ENCODE measurements at regions not wholly inside any gene's neighbourhood (a gene's known extent, or its start where the extent isn't known, plus 50 kb on each side); places are given as distances from the start of the nearest gene placed in this dataset.

GRCh38 chr9:107639426-107639825, 149.9 kb upstream of the KLF4 start:
- Histone ChIP-seq H3K27me3 (ENCODE audit: control insufficient read depth, insufficient read depth, low read length) (no peaks in the 10 kb centered on the region), H3K9me3 (ENCODE audit: control insufficient read depth, low read length) (no peaks in the 10 kb centered on the region), H3K36me3 (ENCODE audit: control insufficient read depth, insufficient read depth, low read length) (no peaks in the 10 kb centered on the region), H3K9ac (ENCODE audit: low read length) (no peak overlapping the region), H3K4me1 (ENCODE audit: control insufficient read depth, insufficient read depth, low read length) (peaks cover 25% of the 10 kb centered on the region), H3K4me3 (ENCODE audit: low read length) (no peak overlapping the region)

DNA sequence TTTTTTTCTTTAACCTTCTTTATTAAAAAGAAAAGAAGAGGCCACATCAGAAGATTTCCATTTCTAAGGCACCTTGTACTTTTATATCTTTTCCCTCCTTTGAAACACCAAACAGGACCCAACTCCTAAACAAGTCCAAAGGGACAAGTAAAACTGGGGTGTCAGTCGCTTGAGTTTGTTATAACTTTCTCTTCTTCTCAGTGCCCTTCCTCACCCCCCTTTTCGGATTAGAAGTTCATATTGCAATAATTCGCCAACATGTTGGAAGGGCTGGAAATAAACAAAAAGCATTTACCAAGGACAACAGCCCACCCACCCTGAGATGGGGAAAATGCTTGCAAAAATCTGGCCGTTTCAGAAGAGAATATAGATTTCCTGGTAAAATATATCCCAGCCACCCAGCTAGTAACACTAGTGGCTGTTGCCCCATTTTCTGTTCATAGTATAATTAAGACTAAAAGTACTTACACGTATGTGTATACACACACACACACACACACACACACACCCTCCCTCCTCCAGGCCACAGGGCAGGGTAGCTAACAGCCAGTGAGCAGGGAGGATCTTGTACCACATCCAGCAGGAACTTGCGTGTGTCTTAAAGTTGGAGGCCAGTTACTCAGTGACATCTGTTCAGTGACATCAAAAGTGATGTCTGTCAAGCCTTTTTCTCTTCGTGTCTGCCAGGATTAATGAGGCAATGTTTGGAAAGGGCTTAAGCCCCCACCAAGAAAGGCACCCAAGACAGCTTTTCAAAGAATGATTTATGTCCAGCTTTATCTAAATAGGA, 149.1 kb upstream of the KLF4 start:
- H3K9me3 ChIP-seq (ENCODE audit: control insufficient read depth, low read length) = no peaks in the 10 kb centered on the region
- peak overlapping the region; percentile 23 for H3K4me3 ChIP-seq (ENCODE audit: low read length)
- H3K36me3 ChIP-seq (ENCODE audit: control insufficient read depth, insufficient read depth, low read length) = no peaks in the 10 kb centered on the region
- H3K27me3 ChIP-seq (ENCODE audit: control insufficient read depth, insufficient read depth, low read length) = no peaks in the 10 kb centered on the region
- peak overlapping the region; percentile 71 for H3K9ac ChIP-seq (ENCODE audit: low read length)
- peaks cover 27% of the 10 kb centered on the region for H3K4me1 ChIP-seq (ENCODE audit: control insufficient read depth, insufficient read depth, low read length)

DNA sequence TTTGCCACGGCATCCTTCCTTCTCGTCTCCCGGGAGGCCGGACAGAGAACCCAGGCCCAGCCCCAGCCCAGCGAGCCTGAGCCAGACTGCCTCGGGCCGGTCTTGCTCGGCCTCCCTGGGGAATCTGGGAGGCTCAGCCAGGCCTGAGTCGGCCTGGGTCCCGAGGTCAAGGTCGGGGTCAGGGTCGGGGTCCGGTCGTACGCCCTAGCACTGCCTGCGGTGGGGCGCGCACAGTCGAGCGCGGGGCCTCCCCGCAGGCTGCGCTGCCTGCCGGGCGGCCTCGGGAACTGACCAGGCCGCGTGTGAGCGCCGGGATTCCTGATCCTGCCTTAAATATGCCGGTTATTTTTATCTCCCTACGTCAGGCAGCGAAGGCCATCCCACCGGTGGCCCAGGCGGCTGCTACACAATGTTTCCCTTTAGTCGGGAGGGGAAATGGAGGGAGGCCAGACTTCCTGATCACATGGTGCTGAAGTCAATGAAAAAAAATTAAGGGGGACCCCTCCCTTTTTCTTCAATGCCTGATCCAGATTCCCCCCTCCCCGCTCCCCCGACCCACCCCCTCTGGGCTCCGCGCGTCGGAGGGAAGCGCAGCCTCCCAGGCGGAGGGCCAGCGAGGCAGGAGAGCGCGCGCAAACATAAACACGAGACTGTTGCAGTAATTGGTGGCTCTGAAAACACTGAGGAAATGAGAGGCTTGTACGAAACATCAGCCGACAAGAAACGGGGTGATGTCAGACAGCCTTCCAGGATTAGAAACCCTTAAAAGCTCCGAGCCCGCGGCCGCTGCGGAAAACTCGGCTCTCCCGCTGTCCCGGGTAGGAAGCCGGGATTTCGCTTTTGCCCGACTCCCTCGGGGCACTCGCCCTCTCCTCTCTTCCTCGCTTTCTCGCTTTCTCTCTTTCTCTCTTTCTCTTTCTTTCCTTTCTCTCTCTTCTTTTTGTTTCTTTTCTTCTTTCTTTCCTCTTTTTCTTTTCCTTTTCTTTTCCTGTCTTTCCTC, 148.2 kb upstream of the KLF4 start:
- Histone ChIP-seq H3K9me3 (ENCODE audit: control insufficient read depth, low read length) (no peaks in the 10 kb centered on the region), H3K9ac (ENCODE audit: low read length) (peak overlapping the region; percentile 71), H3K27me3 (ENCODE audit: control insufficient read depth, insufficient read depth, low read length) (no peaks in the 10 kb centered on the region), H3K4me3 (ENCODE audit: low read length) (no peak overlapping the region), H3K36me3 (ENCODE audit: control insufficient read depth, insufficient read depth, low read length) (no peaks in the 10 kb centered on the region), H3K4me1 (ENCODE audit: control insufficient read depth, insufficient read depth, low read length) (peaks cover 35% of the 10 kb centered on the region)

DNA sequence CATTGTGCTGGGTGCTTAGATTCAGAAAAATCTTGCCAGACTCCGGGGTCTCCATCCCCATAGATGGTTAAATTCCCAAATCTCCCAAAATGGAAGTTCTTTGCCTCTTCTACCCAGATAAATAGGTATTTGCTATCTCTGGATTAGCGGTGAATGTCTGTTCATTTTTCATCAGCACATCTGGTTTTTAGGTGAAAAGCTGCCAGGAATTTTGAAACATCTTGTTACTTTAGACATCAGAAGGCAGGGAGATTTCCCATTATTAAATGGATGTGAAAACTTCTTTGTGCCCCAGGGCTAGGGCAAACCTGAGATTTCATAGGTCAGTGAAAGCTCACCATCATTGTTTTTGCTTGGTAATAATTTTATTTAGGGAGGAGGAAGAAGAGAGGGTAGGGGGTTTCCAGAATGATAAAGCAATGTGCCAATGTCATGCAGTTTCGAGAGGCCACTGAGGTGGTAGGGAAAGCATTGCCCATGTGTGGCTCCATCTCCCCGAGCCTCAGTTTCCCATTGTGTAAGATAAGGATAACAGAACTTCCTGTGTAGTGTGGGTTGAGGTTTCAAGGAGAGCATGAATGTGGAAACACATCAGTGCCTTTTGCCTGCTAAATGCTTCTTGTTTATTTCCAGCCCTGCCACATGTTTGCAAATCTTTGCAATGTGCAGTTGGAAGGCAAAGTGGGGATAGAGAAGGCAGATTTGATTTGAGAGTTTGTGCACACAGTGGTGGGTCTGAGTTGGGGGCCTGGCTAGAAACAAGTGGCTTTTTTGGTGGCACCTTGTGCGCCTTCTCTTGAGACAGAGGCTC, 147.2 kb upstream of the KLF4 start:
- peak overlapping the region; percentile 71 for H3K9ac ChIP-seq (ENCODE audit: low read length)
- peaks cover 35% of the 10 kb centered on the region for H3K4me1 ChIP-seq (ENCODE audit: control insufficient read depth, insufficient read depth, low read length)
- H3K27me3 ChIP-seq (ENCODE audit: control insufficient read depth, insufficient read depth, low read length) = no peaks in the 10 kb centered on the region
- H3K4me3 ChIP-seq (ENCODE audit: low read length) = no peak overlapping the region
- H3K9me3 ChIP-seq (ENCODE audit: control insufficient read depth, low read length) = no peaks in the 10 kb centered on the region
- H3K36me3 ChIP-seq (ENCODE audit: control insufficient read depth, insufficient read depth, low read length) = no peaks in the 10 kb centered on the region

DNA sequence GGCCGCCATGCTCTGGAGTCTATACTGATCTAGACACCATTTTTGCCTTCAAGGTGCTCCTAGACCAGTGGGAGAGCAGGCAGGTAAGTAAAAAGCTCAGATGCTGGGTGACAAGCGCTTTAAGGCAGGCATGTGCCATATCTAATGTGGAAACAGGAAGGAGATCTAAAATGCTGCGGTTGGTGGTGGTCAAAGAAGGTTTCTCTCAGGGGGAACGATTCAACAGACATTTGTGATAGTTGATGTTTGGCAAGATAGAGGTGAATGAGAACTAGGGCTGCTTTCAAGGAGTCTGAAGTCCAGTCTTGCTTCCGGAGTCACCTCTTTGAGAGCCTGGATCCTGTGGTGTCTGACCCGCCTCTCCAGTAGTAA, 146.2 kb upstream of the KLF4 start:
- no peak overlapping the region for H3K9ac ChIP-seq (ENCODE audit: low read length)
- H3K4me1 ChIP-seq (ENCODE audit: control insufficient read depth, insufficient read depth, low read length) = peaks cover 35% of the 10 kb centered on the region
- no peaks in the 10 kb centered on the region for H3K9me3 ChIP-seq (ENCODE audit: control insufficient read depth, low read length)
- no peaks in the 10 kb centered on the region for H3K36me3 ChIP-seq (ENCODE audit: control insufficient read depth, insufficient read depth, low read length)
- H3K27me3 ChIP-seq (ENCODE audit: control insufficient read depth, insufficient read depth, low read length) = no peaks in the 10 kb centered on the region
- no peak overlapping the region for H3K4me3 ChIP-seq (ENCODE audit: low read length)

GRCh38 chr9:107635101-107635802, 145.7 kb upstream of the KLF4 start:
- H3K27me3 ChIP-seq (ENCODE audit: control insufficient read depth, insufficient read depth, low read length) = no peaks in the 10 kb centered on the region
- H3K36me3 ChIP-seq (ENCODE audit: control insufficient read depth, insufficient read depth, low read length) = no peaks in the 10 kb centered on the region
- no peak overlapping the region for H3K9ac ChIP-seq (ENCODE audit: low read length)
- H3K4me1 ChIP-seq (ENCODE audit: control insufficient read depth, insufficient read depth, low read length) = peaks cover 35% of the 10 kb centered on the region
- H3K4me3 ChIP-seq (ENCODE audit: low read length) = no peak overlapping the region
- H3K9me3 ChIP-seq (ENCODE audit: control insufficient read depth, low read length) = no peaks in the 10 kb centered on the region

- Histone ChIP-seq H3K27me3 (ENCODE audit: control insufficient read depth, insufficient read depth, low read length) (no peaks in the 10 kb centered on the region), H3K36me3 (ENCODE audit: control insufficient read depth, insufficient read depth, low read length) (no peaks in the 10 kb centered on the region), H3K4me3 (ENCODE audit: low read length) (no peak overlapping the region), H3K9ac (ENCODE audit: low read length) (no peak overlapping the region), H3K4me1 (ENCODE audit: control insufficient read depth, insufficient read depth, low read length) (peaks cover 33% of the 10 kb centered on the region), H3K9me3 (ENCODE audit: control insufficient read depth, low read length) (no peaks in the 10 kb centered on the region)
These were observed 143.8 kb upstream of the KLF4 start for GRCh38 chr9:107633406-107633805.

- no peaks in the 10 kb centered on the region for H3K9me3 ChIP-seq (ENCODE audit: control insufficient read depth, low read length)
- no peak overlapping the region for H3K9ac ChIP-seq (ENCODE audit: low read length)
- no peaks in the 10 kb centered on the region for H3K36me3 ChIP-seq (ENCODE audit: control insufficient read depth, insufficient read depth, low read length)
- peaks cover 40% of the 10 kb centered on the region for H3K4me1 ChIP-seq (ENCODE audit: control insufficient read depth, insufficient read depth, low read length)
- H3K27me3 ChIP-seq (ENCODE audit: control insufficient read depth, insufficient read depth, low read length) = no peaks in the 10 kb centered on the region
- no peak overlapping the region for H3K4me3 ChIP-seq (ENCODE audit: low read length)
These were observed 143.1 kb upstream of the KLF4 start for GRCh38 chr9:107632661-107633060.

DNA sequence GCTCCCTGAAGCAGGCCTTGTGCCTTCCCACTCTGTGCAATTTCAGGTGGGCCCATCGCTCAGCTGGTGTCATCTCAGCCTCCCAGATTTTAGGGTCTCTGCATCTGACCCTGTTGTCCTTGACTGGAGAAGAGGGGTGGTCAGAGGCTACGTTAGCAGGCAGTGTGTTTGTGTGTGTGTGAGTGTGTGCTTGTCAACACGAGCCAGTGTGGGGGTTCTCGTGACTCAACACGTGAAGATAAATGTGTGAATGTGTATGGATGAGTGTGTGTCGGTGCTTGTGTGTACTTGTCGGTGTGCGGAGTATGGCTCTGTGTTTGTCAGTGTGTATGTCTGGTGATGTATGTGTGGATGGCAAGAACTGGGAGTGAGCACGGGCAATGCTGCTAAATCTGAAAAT, 142.6 kb upstream of the KLF4 start:
- H3K9me3 ChIP-seq (ENCODE audit: control insufficient read depth, low read length) = no peaks in the 10 kb centered on the region
- H3K9ac ChIP-seq (ENCODE audit: low read length) = no peak overlapping the region
- no peaks in the 10 kb centered on the region for H3K36me3 ChIP-seq (ENCODE audit: control insufficient read depth, insufficient read depth, low read length)

DNA sequence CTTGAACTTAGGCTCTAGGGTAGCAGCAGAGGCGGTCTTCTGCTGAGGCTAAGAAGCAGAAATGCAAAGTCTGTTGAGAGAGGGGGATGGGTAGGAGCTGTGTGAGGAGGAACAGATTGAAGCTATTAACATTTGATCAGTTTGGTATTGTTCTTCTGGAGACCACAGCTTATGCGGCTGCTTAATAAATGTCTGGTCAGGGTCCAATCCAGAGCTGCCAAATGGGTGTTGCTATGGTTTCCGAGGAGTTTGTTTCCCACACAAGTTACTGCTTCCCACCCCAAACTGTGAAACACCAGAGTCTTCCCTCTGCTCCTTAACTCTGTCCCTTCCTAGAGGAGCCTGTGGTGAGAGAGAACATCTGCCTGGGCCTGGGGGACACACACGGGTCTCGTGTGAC, 142.2 kb upstream of the KLF4 start:
- no peaks in the 10 kb centered on the region for H3K27me3 ChIP-seq (ENCODE audit: control insufficient read depth, insufficient read depth, low read length)
- H3K9me3 ChIP-seq (ENCODE audit: control insufficient read depth, low read length) = no peaks in the 10 kb centered on the region
- no peaks in the 10 kb centered on the region for H3K36me3 ChIP-seq (ENCODE audit: control insufficient read depth, insufficient read depth, low read length)
- no peak overlapping the region for H3K4me3 ChIP-seq (ENCODE audit: low read length)
- H3K9ac ChIP-seq (ENCODE audit: low read length) = no peak overlapping the region
- peaks cover 35% of the 10 kb centered on the region for H3K4me1 ChIP-seq (ENCODE audit: control insufficient read depth, insufficient read depth, low read length)

More for the DNA sequence above, 142.6 kb upstream of the KLF4 start:
- Histone ChIP-seq H3K4me3 (ENCODE audit: low read length) (no peak overlapping the region), H3K27me3 (ENCODE audit: control insufficient read depth, insufficient read depth, low read length) (no peaks in the 10 kb centered on the region), H3K4me1 (ENCODE audit: control insufficient read depth, insufficient read depth, low read length) (peaks cover 39% of the 10 kb centered on the region)

DNA sequence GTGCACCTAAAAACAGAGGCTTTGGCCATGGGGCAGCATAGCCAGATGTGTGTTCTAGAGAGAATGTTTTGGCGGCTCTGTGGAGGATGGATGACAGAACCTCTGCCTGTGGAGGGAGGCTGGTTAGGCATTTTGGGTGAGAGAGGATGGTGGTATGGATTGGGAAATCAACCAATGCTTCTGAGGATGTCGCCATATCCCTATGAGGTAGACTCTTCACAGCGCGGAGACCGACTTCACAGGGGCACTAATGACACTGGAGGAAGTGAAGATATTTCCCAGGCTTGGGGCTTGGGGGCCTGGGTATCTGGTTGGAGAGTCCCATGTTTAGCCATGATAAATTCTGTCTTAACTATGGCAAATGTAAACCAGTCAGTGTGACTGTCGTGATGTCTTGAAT, 140.6 kb upstream of the KLF4 start:
- peaks cover 29% of the 10 kb centered on the region for H3K4me1 ChIP-seq (ENCODE audit: control insufficient read depth, insufficient read depth, low read length)
- H3K4me3 ChIP-seq (ENCODE audit: low read length) = no peak overlapping the region
- H3K36me3 ChIP-seq (ENCODE audit: control insufficient read depth, insufficient read depth, low read length) = no peaks in the 10 kb centered on the region

More for the DNA sequence above, 140.6 kb upstream of the KLF4 start:
- Histone ChIP-seq H3K9me3 (ENCODE audit: control insufficient read depth, low read length) (no peaks in the 10 kb centered on the region), H3K27me3 (ENCODE audit: control insufficient read depth, insufficient read depth, low read length) (no peaks in the 10 kb centered on the region), H3K9ac (ENCODE audit: low read length) (no peak overlapping the region)

Data from mucosa of stomach (tissue), 1 donor.